ENCODE measurements at regions not wholly inside any gene's neighbourhood (a gene's known extent, or its start where the extent isn't known, plus 50 kb on each side); places are given as distances from the start of the nearest gene placed in this dataset.
"Not testable (repeated sequence)": the region's sequence is repeated elsewhere in the genome, so short reads cannot be mapped to it uniquely, and the experiment has no call there.

- H3K36me3 ChIP-seq (ENCODE audit: insufficient read depth, low read length): no peaks in the 10 kb centered on the region
Observed at GRCh38 chr19:20453425-20453935, 112.1 kb downstream of the ZNF737 start.

GRCh38 chr19:20444202-20444885 is 121.2 kb downstream of the ZNF737 start:
- DNase-seq (ENCODE audit: insufficient read length, low spot score, missing footprints): no peak
- H3K9me3 ChIP-seq (ENCODE audit: low read depth, low read length): peaks cover 2% of the 10 kb centered on the region
- H3K79me2 ChIP-seq (ENCODE audit: insufficient read depth, low read length): no peaks in the 10 kb centered on the region
- H3K4me3 ChIP-seq (ENCODE audit: insufficient read depth, low read length): no peak overlapping the region
- no peaks in the 10 kb centered on the region for H3K36me3 ChIP-seq (ENCODE audit: insufficient read depth, low read length)
- TF ChIP-seq, protein P1, sequence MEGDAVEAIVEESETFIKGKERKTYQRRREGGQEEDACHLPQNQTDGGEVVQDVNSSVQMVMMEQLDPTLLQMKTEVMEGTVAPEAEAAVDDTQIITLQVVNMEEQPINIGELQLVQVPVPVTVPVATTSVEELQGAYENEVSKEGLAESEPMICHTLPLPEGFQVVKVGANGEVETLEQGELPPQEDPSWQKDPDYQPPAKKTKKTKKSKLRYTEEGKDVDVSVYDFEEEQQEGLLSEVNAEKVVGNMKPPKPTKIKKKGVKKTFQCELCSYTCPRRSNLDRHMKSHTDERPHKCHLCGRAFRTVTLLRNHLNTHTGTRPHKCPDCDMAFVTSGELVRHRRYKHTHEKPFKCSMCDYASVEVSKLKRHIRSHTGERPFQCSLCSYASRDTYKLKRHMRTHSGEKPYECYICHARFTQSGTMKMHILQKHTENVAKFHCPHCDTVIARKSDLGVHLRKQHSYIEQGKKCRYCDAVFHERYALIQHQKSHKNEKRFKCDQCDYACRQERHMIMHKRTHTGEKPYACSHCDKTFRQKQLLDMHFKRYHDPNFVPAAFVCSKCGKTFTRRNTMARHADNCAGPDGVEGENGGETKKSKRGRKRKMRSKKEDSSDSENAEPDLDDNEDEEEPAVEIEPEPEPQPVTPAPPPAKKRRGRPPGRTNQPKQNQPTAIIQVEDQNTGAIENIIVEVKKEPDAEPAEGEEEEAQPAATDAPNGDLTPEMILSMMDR (IDR thresholded peaks at IDR 0.05; ENCODE audit: extremely low read depth, low read depth, low read length): no peak
- no peaks in the 10 kb centered on the region for H3K4me1 ChIP-seq (ENCODE audit: insufficient read depth, low read length)
- H4K20me1 ChIP-seq (ENCODE audit: insufficient read depth, low read length): no peaks in the 10 kb centered on the region
- H3K27me3 ChIP-seq (ENCODE audit: insufficient read depth, low read length): no peaks in the 10 kb centered on the region
- H2AFZ ChIP-seq (ENCODE audit: low read length): no peak overlapping the region
- no peak overlapping the region for H3K27ac ChIP-seq (ENCODE audit: low read depth, low read length)
- no peak overlapping the region for H3K4me2 ChIP-seq (ENCODE audit: insufficient read depth, low read length)

More at GRCh38 chr19:20453425-20453935, 112.1 kb downstream of the ZNF737 start:
- Histone ChIP-seq H3K4me3 (ENCODE audit: insufficient read depth, low read length) (no peak overlapping the region), H3K27ac (ENCODE audit: low read depth, low read length) (no peak overlapping the region), H3K4me2 (ENCODE audit: insufficient read depth, low read length) (no peak overlapping the region), H4K20me1 (ENCODE audit: insufficient read depth, low read length) (no peaks in the 10 kb centered on the region), H2AFZ (ENCODE audit: low read length) (no peak overlapping the region), H3K4me1 (ENCODE audit: insufficient read depth, low read length) (no peaks in the 10 kb centered on the region), H3K27me3 (ENCODE audit: insufficient read depth, low read length) (no peaks in the 10 kb centered on the region), H3K9me3 (ENCODE audit: low read depth, low read length) (no peaks in the 10 kb centered on the region), H3K79me2 (ENCODE audit: insufficient read depth, low read length) (no peaks in the 10 kb centered on the region)
- DNase-seq (ENCODE audit: insufficient read length, low spot score, missing footprints): no peak
- TF ChIP-seq, protein P1 (IDR thresholded peaks at IDR 0.05; ENCODE audit: extremely low read depth, low read depth, low read length): no peak

- not testable (repeated sequence) for H4K20me1 ChIP-seq (ENCODE audit: insufficient read depth, low read length); H3K79me2 ChIP-seq (ENCODE audit: insufficient read depth, low read length); H3K4me1 ChIP-seq (ENCODE audit: insufficient read depth, low read length); H3K36me3 ChIP-seq (ENCODE audit: insufficient read depth, low read length); H3K4me3 ChIP-seq (ENCODE audit: insufficient read depth, low read length); H3K4me2 ChIP-seq (ENCODE audit: insufficient read depth, low read length); H3K27ac ChIP-seq (ENCODE audit: low read depth, low read length); H3K9me3 ChIP-seq (ENCODE audit: low read depth, low read length); H2AFZ ChIP-seq (ENCODE audit: low read length); DNase-seq (ENCODE audit: insufficient read length, low spot score, missing footprints); H3K27me3 ChIP-seq (ENCODE audit: insufficient read depth, low read length)
Observed at GRCh38 chr19:20432266-20432842, 133.2 kb downstream of the ZNF737 start.

- Histone ChIP-seq H4K20me1 (ENCODE audit: insufficient read depth, low read length) (no peaks in the 10 kb centered on the region), H3K27me3 (ENCODE audit: insufficient read depth, low read length) (no peaks in the 10 kb centered on the region), H3K4me3 (ENCODE audit: insufficient read depth, low read length) (no peak overlapping the region), H3K4me2 (ENCODE audit: insufficient read depth, low read length) (no peak overlapping the region), H3K4me1 (ENCODE audit: insufficient read depth, low read length) (no peaks in the 10 kb centered on the region), H3K27ac (ENCODE audit: low read depth, low read length) (no peak overlapping the region), H3K79me2 (ENCODE audit: insufficient read depth, low read length) (no peaks in the 10 kb centered on the region), H2AFZ (ENCODE audit: low read length) (no peak overlapping the region), H3K9me3 (ENCODE audit: low read depth, low read length) (no peaks in the 10 kb centered on the region), H3K36me3 (ENCODE audit: insufficient read depth, low read length) (no peaks in the 10 kb centered on the region)
- DNase-seq (ENCODE audit: insufficient read length, low spot score, missing footprints): no peak
- TF ChIP-seq, protein P1 (IDR thresholded peaks at IDR 0.05; ENCODE audit: extremely low read depth, low read depth, low read length): no peak
Observed at GRCh38 chr19:20431826-20432225, 133.8 kb downstream of the ZNF737 start.

Measured in osteoblast (primary cell).